GM12878 (cell line): ENCODE measurements at regions not wholly inside any gene's neighbourhood (a gene's known extent, or its start where the extent isn't known, plus 50 kb on each side); places are given as distances from the start of the nearest gene placed in this dataset.

ENCODE experiments used
- CTCF ChIP-seq, 3 experiments: IDR thresholded peaks in 2 of 3; conservative IDR thresholded peaks in 1 of 3; 2 replicates each; pipeline ENCODE4 v1.5.1; 2011; ENCODE audit warnings: low read depth in 3 of 3, low read length in 3 of 3, mild to moderate bottlenecking in 3 of 3, control low read depth in 2 of 3, moderate library complexity in 2 of 3, inconsistent platforms in 1 of 3, mixed read lengths in 1 of 3; ENCODE audit not compliant: control insufficient read depth in 2 of 3, insufficient read depth in 1 of 3; ENCODE audit errors: extremely low read depth in 1 of 3
- E2F4 ChIP-seq: IDR thresholded peaks from 2 replicates; pipeline ENCODE4 v1.6.1; 2012; ENCODE audit warnings: low read depth, low read length, improper control_type of control experiment
- EZH2 ChIP-seq: IDR thresholded peaks from 2 replicates; pipeline ENCODE4 v1.6.1; 2012; ENCODE audit warnings: low read depth, mild to moderate bottlenecking, control low read depth, inconsistent platforms, low read length, borderline replicate concordance; ENCODE audit not compliant: control insufficient read depth
- NFXL1 ChIP-seq: fragments of 450-650 bp; IDR thresholded peaks from 2 replicates; pipeline ENCODE4 v1.6.1; 2017; ENCODE audit warnings: antibody characterized with exemption, mild to moderate bottlenecking, borderline replicate concordance
- POLR2AphosphoS2 ChIP-seq: IDR thresholded peaks from 2 replicates; pipeline ENCODE4 v1.6.1; 2011; ENCODE audit warnings: low read depth, mild to moderate bottlenecking, low read length, improper control_type of control experiment, moderate library complexity
- POU2F2 ChIP-seq: IDR thresholded peaks from 3 replicates; pipeline ENCODE4 v1.6.1; 2011; ENCODE audit warnings: low read depth, mild to moderate bottlenecking, low read length, borderline replicate concordance
- RAD21 ChIP-seq: IDR thresholded peaks from 2 replicates; pipeline ENCODE4 v1.6.1; 2011; ENCODE audit warnings: mild to moderate bottlenecking, low read depth, low read length, moderate library complexity; ENCODE audit not compliant: insufficient read depth
- TCF7 ChIP-seq: IDR thresholded peaks from 2 replicates; pipeline ENCODE4 v1.6.1; 2014; ENCODE audit warnings: antibody characterized with exemption, borderline replicate concordance
- WRNIP1 ChIP-seq: IDR thresholded peaks from 2 replicates; pipeline ENCODE4 v1.6.1; 2011; ENCODE audit warnings: low read depth, low read length, improper control_type of control experiment, borderline replicate concordance
- ZNF24 ChIP-seq: fragments of 450-650 bp; IDR thresholded peaks from 2 replicates; pipeline ENCODE4 v1.6.1; 2017; ENCODE audit warnings: antibody characterized with exemption, mild to moderate bottlenecking
- ZNF592 ChIP-seq: fragments of 450-650 bp; IDR thresholded peaks from 2 replicates; pipeline ENCODE4 v1.6.1; 2017; ENCODE audit warnings: mild to moderate bottlenecking, moderate library complexity

- TF ChIP-seq RAD21 (no peak), POU2F2 (no peak), NFXL1 (no peak), CTCF (IDR thresholded peaks at IDR 0.05 in 2 of 3, conservative IDR thresholded peaks at IDR 0.05 in 1 of 3; ENCODE audit: control insufficient read depth in 2 of 3, extremely low read depth in 1 of 3, insufficient read depth in 1 of 3, low read depth in 3 of 3, low read length in 3 of 3) (no peak), POLR2AphosphoS2 (no peak), WRNIP1 (no peak), E2F4 (no peak), ZNF592 (no peak), TCF7 (no peak), EZH2 (no peak), ZNF24 (no peak)
These were observed 269.4 kb upstream of the ELAC2 start for GRCh38 chr17:13287226-13287625.
